ENCODE measurements at regions not wholly inside any gene's neighbourhood (a gene's known extent, or its start where the extent isn't known, plus 50 kb on each side); places are given as distances from the start of the nearest gene placed in this dataset.

DNA sequence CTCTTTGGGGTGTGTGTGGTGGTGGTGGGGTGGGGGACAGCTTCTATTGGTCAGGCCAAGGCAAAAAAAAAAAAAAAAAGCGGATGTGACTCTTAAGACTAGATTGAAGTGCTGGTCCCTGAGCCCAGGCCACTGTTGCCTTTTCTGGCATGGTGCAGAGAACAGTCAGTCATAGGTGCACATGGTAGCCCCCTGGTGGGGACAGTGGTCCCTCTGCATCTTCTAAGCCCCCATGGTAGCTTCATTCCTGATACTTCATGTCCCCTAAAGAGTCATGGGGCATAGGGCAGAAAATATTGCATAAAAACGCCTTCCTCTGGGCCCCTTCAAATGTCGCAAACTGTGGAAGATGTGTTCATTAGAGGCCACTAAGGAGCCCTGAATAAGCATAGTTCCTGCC lies 371.8 kb downstream of the NPHP4 start (continued):
- TF ChIP-seq, protein P1, sequence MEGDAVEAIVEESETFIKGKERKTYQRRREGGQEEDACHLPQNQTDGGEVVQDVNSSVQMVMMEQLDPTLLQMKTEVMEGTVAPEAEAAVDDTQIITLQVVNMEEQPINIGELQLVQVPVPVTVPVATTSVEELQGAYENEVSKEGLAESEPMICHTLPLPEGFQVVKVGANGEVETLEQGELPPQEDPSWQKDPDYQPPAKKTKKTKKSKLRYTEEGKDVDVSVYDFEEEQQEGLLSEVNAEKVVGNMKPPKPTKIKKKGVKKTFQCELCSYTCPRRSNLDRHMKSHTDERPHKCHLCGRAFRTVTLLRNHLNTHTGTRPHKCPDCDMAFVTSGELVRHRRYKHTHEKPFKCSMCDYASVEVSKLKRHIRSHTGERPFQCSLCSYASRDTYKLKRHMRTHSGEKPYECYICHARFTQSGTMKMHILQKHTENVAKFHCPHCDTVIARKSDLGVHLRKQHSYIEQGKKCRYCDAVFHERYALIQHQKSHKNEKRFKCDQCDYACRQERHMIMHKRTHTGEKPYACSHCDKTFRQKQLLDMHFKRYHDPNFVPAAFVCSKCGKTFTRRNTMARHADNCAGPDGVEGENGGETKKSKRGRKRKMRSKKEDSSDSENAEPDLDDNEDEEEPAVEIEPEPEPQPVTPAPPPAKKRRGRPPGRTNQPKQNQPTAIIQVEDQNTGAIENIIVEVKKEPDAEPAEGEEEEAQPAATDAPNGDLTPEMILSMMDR (IDR thresholded peaks at IDR 0.05 in 2 of 3, conservative IDR thresholded peaks at IDR 0.05 in 1 of 3; ENCODE audit: borderline replicate concordance in 1 of 3, insufficient read depth in 1 of 3, low read depth in 2 of 3, low read length in 2 of 3) = no peak

DNA sequence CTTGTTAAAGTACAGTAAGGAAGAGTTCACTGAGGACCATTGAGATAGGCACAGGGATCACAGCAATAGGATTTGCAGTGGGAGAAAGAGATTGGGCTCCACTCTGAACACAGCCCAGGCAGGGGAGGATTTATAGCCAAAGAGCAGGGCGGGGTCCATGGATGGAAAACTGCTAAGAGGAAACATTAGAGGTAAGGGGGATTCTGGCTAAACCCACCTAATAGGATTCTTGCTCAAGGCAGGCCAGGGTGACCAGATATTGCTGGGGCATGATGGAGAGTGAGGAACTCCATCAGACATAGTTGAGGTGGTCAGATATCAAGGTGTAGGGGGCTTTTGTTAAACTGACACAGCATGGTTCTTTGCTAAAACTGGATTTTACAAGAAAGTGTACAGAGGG lies 372.8 kb downstream of the NPHP4 start:
- Histone ChIP-seq H3K4me1 (ENCODE audit: control insufficient read depth in 1 of 2, insufficient read depth in 2 of 2, low read length in 2 of 2) (no peaks in the 10 kb centered on the region), H4K20me1 (ENCODE audit: insufficient read depth) (no peaks in the 10 kb centered on the region), H3K27me3 (ENCODE audit: insufficient read depth, low read length) (peaks cover 26% of the 10 kb centered on the region; the same call in 1 of the 2 replicates), H3K9me2 (ENCODE audit: insufficient read depth) (no peaks in the 10 kb centered on the region), H3K27ac (ENCODE audit: low read depth, low read length) (no peak overlapping the region), H3K9ac (ENCODE audit: low read length) (no peak overlapping the region), H2AFZ (ENCODE audit: low read depth, low read length, poor library complexity, severe bottlenecking) (no peak overlapping the region), H3K36me3 (ENCODE audit: control insufficient read depth in 1 of 2, insufficient read depth in 2 of 2, low read length in 2 of 2) (no peaks in the 10 kb centered on the region), H3K4me3 (replicated peaks in 1 of 2; ENCODE audit: low read depth in 1 of 2, low read length in 2 of 2) (no peak overlapping the region), H3K4me2 (ENCODE audit: low read length) (no peak overlapping the region), H3K79me2 (ENCODE audit: insufficient read depth, low read length) (no peaks in the 10 kb centered on the region), H3K9me3 (ENCODE audit: control insufficient read depth in 1 of 2, insufficient read depth in 1 of 2, low read depth in 1 of 2, low read length in 2 of 2) (no peaks in the 10 kb centered on the region)
- TF ChIP-seq SIN3A (IDR thresholded peaks at IDR 0.05; ENCODE audit: low read depth) (no peak), RAD21 (IDR thresholded peaks at IDR 0.05; ENCODE audit: low read depth) (no peak), POLR2AphosphoS5 (IDR thresholded peaks at IDR 0.05; ENCODE audit: low read depth, low read length) (no peak), EZH2phosphoT487 (IDR thresholded peaks at IDR 0.05; ENCODE audit: borderline replicate concordance) (no peak), ELF1 (IDR thresholded peaks at IDR 0.05; ENCODE audit: borderline replicate concordance, low read depth) (no peak), SP1 (IDR thresholded peaks at IDR 0.05; ENCODE audit: low read depth) (no peak), YY1 (IDR thresholded peaks at IDR 0.05; ENCODE audit: extremely low read depth, insufficient replicate concordance, low read depth, low read length) (no peak), EZH2 (IDR thresholded peaks at IDR 0.05) (no peak), ZFX (IDR thresholded peaks at IDR 0.05) (no peak), FOSL1 (IDR thresholded peaks at IDR 0.05; ENCODE audit: low read depth) (no peak), TCF7L2 (IDR thresholded peaks at IDR 0.05; ENCODE audit: borderline replicate concordance, extremely low read depth, insufficient read depth, insufficient read length) (no peak)
- TF ChIP-seq, protein P2, sequence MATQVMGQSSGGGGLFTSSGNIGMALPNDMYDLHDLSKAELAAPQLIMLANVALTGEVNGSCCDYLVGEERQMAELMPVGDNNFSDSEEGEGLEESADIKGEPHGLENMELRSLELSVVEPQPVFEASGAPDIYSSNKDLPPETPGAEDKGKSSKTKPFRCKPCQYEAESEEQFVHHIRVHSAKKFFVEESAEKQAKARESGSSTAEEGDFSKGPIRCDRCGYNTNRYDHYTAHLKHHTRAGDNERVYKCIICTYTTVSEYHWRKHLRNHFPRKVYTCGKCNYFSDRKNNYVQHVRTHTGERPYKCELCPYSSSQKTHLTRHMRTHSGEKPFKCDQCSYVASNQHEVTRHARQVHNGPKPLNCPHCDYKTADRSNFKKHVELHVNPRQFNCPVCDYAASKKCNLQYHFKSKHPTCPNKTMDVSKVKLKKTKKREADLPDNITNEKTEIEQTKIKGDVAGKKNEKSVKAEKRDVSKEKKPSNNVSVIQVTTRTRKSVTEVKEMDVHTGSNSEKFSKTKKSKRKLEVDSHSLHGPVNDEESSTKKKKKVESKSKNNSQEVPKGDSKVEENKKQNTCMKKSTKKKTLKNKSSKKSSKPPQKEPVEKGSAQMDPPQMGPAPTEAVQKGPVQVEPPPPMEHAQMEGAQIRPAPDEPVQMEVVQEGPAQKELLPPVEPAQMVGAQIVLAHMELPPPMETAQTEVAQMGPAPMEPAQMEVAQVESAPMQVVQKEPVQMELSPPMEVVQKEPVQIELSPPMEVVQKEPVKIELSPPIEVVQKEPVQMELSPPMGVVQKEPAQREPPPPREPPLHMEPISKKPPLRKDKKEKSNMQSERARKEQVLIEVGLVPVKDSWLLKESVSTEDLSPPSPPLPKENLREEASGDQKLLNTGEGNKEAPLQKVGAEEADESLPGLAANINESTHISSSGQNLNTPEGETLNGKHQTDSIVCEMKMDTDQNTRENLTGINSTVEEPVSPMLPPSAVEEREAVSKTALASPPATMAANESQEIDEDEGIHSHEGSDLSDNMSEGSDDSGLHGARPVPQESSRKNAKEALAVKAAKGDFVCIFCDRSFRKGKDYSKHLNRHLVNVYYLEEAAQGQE (IDR thresholded peaks at IDR 0.05; ENCODE audit: low read depth) = no peak
- TF ChIP-seq, protein P1 (IDR thresholded peaks at IDR 0.05 in 2 of 3, conservative IDR thresholded peaks at IDR 0.05 in 1 of 3; ENCODE audit: borderline replicate concordance in 1 of 3, insufficient read depth in 1 of 3, low read depth in 2 of 3, low read length in 2 of 3) = no peak
- no peak for ATAC-seq
- RAD21 ChIA-PET (ENCODE audit: low non-redundant PET in 1 of 2, low total read pairs in 2 of 2, uncharacterized antibody in 2 of 2, unreplicated experiment in 2 of 2) = no interaction called here
- CTCF ChIA-PET = no interaction called here
- BruUV-seq (replicated peaks) = no TSS peak
- no peak for DNase-seq (ENCODE audit: low read depth, low spot score)
- intact Hi-C loops (cut with micrococcal nuclease) = no loop called here
- POLR2A ChIA-PET = no interaction called here

Data from HCT116 (cell line).